Astrocyte of the hippocampus (primary cell): ENCODE measurements at regions not wholly inside any gene's neighbourhood (a gene's known extent, or its start where the extent isn't known, plus 50 kb on each side); places are given as distances from the start of the nearest gene placed in this dataset.

Experiments
- DNase-seq: peaks from one replicate; pipeline ENCODE4 v3.0.0; 2011; ENCODE audit warnings: low read depth, low spot score

DNA sequence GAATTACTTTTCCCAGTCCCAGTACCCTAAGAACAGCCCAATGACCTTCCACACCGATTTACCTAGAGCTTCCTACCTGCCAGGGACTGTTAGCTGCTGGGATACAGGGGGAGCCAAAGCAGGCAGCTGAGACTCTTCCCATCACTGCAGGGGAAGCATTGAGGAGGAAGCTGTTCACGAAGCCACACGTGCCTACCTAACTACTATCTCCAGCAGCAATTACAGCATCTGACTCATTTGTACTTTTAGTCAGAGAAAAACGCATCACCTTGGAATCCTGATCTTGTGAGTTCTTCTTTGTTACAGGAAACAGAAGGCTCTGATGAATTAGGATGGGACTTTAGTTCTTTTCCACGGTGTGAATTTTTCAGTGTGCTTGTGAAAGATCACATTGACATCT is 113.7 kb upstream of the DHX40 start:
- DNase-seq: peak; percentile 24

DNA sequence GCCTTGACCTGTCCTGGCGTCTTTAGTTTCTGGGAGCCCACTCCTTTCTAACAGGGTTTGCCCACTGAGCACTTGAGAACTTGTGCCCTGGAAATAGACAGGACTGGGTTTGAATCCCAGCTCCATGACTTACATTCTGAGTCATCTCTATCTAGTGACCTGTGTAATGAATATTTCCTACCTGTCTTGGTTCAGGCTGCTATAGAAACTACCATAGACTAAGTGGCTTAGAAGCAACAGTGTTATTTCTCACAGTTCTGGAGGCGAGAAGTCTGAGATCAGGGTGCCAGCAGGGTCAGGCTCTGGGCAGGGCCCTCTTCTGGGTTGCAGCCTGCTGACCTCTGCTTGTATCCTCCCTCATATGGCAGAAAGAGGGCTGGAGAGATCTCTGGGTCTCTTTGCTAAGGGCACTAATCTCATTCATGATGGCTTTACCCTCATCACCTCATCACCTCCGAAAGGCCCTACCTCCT is 110.7 kb upstream of the DHX40 start:
- no peak for DNase-seq

DNA sequence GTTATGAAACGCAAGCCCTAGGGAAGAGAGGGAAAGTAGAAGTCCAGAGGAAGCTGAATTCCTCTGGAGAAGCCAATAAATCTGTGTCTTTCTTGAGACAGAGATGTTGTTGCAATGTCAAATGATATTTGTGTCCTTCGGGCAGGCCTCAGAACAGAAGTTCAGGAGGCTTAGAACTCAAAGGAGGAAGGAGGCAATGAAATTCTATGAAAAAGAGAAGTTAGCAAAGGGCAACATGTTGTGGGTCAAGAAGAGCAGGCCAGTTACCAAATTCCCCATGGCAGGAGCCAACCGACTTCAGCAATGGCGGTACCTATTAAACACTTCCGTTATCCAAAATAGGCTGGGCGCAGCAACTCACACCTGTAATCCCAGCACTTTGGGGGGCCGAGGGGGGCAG is 109.0 kb upstream of the DHX40 start:
- no peak for DNase-seq

DNA sequence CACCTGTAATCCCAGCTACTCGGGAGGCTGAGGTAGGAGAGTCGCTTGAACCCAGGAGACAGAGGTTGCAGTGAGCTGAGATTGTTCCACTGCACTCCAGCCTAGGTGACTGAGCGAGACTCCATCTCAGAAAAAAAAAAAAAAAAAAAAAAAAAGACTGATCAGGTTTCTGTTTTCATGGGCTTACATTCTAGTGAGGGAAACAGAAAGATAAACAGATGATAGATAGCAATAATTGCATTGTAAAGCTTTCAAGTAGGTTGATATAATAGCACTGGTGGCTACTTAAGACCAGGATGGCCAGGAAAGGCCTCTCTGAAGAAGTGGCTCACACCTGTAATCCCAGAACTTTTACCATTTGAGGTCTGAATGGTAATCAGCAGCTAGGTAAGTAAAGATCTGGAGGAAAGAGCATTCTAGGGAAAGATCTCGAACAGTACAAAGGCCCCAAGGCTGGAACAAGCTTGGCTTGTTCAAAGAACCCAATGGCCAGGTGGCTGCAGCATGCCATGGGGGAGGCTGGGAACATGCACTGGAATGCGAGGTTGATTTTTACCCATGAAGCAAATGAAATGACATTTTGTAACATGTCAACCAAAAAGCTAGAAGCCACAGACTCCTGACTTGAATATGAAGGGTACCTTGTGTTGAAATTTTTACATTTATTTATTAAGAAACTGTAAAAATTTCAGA is 108.3 kb upstream of the DHX40 start:
- no peak for DNase-seq

DNA sequence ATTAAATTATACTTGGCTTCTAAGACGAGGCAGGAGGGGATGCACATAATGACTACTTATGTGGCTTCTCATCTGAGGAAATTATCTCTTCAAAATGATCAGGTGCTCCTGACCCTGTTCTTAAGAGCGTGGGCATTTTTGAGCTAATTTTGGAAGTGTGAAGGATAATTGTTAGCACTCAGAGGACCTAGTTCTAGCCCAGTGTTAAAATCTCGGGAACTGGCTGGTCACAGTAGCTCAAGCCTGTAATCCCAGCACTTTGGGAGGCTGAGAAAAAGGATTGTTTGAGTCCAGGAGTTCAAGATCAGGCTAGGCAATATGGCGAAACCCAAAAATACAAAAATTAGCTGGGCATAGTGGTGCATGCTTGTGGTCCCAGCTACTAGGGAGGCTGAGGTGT is 103.0 kb upstream of the DHX40 start:
- no peak for DNase-seq

DNA sequence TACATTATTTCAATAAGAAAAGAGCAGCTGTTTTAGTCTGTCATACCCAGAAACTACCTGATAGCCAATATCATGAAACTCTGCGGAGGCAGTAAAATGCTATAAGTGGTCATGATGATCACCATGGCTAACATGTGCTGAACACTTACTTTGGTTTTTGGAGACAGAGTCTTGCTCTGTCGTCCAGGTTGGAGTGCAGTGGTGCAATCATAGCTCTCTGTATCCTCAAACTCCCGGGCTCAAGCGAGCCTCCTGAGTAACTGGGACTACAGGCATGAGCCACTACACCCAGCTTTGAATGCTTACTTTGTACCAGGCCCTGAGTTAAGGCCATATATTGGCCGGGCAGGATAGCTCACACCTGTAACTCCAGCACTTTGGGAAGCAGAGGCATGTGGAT is 101.2 kb upstream of the DHX40 start:
- no peak for DNase-seq

DNA sequence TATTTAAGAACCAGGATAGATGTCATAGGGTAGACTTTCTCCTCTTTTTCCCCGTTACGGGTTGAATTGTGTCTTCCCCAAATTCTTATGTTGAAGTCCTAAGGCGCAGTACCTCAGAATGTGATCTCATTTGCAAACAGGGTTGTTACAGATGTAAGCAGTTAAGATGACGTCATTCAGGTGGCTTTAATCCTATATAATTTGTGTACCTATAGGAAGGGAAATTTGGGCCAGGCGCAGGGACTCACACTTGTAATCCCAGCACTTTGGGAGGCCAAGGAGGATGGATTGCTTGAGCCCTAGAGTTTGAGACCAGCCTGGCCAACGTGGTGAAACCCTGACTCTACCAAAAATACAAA is 99.5 kb upstream of the DHX40 start:
- DNase-seq: no peak

DNA sequence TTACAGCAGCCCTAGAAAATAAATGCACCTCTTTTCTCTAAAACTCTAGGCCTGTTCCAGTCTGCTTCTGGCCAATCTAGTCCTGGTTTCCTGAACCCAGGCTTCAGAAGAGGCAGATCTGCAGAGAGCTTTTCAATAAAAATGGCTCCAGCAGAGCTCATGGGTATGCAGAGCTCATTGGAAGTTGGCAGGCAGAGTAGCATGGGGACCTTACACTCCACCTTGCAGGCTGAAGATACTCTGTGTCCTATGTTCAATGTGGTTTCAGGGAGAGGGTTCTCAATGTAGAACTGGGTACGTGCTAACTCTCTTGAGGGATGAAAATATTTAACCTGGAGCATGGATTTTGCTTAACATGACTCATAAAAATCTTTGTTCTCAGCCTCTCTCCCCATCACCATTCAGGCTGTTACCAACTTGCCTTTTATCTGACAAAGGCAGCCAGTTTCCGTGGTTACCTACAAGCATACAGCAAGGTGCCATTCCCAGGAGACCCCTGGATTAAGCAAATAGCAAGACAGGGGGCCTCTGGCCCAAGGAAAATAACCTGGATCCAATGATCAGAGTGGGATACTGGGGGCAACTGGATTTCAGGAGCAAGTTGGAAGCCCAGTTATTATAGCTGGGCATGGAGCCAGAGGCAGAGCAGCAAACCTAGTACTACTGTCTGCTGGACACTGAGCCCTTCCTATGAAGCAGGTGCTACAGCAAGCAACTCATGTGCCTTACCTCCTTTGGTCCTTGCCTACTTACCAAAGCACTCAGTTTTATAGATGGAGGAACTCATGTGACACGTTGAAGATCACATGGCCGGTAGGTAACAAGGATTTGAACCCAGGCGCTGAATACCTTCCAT is 98.2 kb upstream of the DHX40 start:
- DNase-seq: peak; percentile 7

DNA sequence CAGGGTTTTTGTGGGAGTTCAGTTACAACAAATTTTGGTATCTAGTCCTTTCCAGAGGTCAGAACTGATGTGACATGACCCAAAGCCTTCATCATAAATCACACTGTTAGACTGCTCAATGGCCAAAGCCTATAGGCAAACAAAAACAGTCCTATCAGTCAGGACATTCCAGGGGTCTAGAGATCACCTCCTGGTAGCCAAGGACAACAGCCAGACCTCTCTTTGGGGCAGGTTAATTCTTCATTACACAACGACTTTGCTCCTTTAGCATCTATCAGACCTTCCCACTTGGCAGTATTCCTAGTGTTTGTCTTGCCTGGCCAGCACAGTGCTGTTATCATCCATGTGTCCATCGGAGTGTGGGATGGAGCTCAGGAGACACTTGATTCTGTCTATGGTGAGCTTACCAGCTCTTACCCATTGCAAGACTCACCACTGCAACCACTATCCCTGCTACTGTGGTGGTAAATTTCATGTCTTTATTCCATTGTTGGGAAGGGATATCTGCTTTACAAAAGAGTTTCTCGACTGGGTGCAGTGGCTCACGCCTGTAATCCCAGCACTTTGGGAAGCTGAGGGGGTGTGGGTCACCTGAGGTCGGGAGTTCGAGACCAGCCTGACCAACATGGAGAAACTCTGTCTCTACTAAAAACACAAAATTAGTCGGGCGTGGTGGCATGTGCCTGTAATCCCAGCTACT is 95.5 kb upstream of the DHX40 start:
- DNase-seq: no peak

DNA sequence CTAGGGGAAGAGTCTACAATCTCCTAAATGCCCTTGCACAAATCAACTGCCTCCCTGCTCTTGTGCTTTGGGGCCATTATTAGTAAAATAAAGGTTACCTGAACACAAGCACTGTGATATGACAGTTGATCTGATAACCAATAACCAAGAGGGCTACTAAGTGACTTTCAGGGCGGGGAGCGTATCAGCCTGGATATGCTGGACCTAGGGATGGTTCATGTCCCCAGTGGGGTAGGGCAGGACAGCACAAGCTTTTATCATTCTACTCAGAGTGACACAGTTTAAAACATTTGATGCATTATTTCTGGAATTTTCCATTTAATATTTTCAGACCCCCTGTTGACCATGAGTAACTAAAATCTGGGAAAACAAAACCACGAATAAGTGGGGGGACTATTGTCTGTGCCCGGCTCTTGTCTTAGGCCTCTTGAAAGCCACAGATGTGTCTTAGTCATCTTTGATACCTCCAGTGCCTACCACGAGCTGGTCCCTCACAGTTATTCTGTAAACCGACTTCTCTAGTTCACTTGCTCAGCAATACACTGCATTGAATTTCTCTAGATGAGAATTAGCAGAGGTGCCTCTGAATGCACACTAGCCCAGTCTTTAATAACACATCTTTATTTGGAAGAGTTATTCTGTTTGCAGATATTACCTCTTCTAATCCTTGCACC is 94.6 kb upstream of the DHX40 start:
- DNase-seq: no peak

DNA sequence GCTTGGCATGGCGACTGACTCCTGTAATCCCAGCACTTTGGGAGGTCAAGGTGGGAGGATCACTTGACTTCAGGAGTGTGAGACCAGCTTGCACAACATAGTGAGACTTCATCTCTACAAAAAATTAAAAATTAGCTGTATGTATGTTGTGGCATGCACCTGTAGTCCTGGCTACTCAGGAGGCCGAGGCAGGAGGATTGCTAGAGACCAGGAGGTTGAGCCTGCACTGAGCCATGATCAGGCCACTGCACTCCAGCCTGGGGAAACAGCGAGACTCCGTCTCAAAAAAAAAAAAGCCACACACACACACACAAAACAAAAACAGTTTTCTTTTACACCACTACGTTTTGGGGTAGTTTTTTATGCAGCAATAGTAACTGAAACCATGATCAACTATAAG is 89.0 kb upstream of the DHX40 start:
- DNase-seq: no peak

DNA sequence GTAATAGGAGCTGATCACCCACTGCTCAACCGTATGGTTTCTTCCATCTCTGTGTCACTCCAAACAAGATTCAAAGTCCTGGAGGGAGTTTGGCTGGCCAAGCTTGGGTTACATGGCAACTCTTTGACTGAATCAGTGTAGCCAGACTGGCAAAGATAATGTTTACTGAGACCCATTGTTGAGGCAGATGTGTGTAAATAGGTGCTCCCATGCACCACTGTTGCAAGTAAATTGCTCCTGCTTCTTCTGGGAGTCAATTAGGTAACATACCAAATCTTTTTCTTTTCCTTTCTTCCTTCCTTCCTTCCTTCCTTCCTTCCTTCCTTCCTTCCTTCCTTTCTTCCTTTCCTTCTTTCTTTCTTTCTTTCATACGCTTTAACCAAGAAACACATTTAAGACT is 86.3 kb upstream of the DHX40 start:
- no peak for DNase-seq

DNA sequence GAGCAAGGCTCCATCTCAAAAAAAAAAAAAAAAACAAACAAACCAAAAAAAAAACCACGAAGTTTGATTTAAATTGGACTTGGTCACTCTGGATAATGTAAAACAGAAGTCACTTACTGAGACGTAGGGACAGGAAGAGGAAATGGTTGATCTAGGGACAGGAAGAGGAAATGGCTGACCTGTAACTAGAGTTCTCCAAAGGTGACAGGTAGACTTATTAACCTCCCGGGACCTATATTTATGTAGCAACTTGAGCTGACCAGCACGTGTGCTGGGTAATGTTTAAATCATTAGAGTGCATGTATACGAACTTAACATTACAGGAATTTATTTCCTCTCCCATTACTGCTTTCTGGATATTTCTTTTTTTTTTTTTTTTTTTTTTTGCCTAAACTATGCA is 81.5 kb upstream of the DHX40 start:
- DNase-seq: no peak

DNA sequence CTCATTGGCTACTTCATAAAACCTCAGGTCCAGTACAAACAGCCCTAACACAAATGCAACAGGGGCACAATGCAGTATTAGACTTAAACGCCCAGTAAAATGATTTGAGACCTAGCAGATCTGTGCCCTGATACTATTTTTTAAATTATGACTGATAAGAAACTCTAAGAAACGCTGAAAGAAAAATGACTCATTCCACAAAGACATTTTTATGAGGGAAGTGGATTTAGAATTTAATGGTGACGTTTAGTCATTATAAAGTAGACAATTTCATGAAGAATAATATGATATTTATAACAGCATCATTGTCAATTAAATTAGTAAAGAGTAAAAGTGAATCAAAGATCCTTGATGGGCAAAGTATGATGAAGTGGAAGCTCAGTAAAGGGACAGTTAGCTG is 80.4 kb upstream of the DHX40 start:
- no peak for DNase-seq

DNA sequence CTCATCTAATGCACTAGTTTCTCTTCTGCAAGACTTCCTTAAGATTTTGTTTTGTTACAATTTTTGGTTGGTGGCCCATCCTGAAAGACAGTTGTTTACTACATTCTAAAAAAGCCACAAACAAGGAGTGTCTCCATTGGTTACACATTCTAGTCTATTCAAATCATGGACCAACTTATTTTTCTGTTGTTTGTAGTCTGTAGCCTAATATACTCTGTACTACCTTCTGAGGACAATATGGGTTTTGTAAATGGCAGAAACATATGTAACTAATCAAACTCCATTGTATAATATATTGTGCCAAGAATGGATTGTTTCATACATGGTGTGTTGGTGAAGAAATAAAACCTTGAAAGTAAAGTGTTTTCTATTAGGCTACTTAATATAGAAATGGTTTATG is 79.5 kb upstream of the DHX40 start:
- DNase-seq: no peak

DNA sequence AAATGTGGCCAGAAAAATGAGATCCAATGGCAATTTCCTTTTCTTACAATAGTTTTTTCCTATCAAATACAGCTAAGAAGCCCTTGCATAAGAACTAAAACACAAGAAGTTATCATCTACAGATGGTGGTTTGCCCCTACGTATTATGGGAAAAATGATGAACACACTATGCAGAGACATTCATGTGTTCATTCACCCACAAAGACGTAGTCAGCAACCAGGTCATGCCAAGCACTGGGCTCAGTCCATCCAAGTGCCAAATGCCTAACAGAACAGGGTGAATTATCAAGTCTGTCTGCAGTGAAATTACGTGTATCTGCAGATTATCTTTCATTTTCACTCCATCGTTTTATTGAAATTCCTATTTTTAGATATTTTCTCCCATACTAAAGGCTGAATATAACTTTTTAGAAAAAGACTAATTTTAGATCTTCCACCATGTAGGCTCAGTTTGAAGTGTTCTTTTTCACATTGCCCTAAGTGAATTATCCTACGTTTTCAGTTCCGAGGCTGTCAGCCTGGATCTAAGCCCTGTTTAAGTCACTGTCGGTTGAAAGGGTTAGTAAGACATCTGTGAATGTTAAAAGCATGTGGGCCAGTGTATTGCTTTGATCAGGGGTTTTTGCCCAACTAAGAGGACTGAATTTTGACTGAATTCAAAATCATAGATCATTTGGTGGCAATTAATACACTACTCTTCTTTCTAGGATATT is 78.1 kb upstream of the DHX40 start:
- no peak for DNase-seq

DNA sequence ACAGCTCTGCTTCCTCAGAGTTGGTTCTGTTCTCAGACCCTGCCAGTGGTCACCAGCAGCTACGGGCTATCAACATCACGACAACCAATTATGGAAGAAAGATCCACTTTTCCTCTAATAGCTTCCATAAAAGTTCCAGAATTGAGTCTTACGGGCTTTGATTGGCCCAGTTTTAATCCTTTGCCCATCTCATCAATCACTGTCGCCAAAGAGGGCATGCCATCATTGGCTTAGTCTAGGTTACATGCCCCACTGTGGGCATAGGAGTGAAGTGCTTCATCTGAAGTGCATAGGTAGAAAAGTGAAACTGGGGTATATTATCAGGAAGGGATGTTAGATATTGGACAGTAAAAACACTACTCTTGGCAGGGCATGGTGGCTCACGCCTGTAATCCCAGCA is 76.6 kb upstream of the DHX40 start:
- no peak for DNase-seq

DNA sequence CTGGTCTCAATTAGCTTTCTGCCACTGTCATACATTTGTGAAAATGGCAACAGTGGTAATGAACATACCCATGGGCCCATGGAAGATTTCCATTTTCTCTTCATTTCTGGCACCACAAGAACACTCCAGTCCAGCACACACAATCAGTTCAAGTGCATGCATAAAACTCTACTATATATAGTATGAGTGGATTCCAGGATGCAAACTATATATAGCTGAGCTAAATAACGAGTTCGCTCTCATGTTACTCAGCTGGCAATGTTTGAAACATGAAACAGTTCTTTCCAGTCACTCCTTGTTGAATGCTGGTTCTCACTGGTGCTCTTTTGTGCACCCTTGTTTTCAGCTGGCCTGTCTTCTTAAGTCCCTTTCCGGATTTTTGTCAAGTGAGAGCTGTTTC is 75.2 kb upstream of the DHX40 start:
- DNase-seq: no peak

DNA sequence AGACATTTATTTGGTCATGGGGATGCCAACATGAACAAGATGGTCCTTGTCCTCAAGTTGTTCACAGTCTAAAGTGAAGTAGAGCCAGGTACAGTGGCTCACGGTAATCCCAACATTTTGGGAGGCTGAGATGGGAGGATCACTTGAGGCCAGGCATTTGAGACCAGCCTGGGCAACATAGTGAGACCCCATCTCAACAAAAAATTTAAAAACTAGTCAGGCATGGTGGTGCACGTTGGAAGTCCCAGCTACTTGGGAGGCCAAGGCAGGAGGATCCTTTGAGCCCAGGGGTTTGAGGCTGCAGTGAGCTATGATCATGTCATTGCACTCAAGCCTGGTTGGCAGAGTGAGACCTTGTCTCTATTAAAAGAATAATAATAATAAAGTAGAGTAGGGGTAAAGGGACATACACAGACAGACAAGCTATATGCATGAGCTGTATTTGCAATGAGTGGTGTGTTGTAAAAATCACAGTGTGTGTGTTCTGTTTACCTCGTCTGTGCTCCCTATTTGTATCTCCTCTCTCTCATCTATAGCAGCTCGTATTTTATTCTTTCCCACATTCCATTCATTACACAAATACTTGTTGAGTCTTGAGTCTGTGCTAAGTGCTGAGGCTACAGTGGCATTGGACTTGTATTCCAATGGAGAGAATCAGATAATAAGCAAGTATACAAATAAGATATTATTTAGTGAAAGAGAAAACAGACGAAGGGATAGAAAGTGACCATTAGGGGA is 73.9 kb upstream of the DHX40 start:
- DNase-seq: no peak

DNA sequence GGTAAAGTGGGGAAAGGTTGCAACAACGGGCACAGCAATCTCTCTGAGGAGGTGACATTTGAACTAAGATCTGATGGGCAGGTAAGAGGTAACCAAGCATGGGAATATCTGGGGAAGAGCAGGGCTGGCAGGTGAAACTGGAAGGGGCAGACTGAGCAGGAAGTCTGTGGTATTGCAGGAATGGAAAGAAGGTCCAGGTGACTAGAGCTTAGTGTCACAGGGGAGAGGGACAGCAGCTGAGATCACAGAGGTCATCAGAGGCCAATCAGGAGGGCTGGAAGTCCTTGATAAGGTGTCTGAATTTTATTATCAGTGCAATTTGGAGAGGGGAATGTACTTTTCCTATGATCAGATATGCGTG is 73.3 kb upstream of the DHX40 start:
- no peak for DNase-seq

DNA sequence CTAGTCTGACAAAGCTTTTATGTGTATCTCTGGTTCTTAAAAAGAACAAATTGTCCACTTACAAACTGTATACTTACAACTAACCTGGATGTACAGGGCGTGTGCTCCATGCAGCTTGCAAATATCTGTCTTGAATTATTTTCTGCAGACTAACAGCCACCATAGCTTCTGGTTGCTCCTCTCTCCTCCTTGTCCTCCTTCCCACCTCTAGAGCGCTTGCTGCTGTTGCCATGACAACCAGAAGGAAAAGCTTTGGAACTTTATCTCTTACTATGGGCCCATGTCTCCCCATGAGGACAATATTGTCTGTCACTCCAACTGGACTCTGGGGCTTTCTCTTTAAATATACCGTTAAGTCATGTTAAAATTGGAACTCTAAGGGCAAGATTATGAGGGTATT is 71.5 kb upstream of the DHX40 start:
- no peak for DNase-seq
